GM12878 (cell line): ENCODE measurements at regions not wholly inside any gene's neighbourhood (a gene's known extent, or its start where the extent isn't known, plus 50 kb on each side); places are given as distances from the start of the nearest gene placed in this dataset.

ENCODE experiments used
- ATAC-seq: fragments of 200-7000 bp; cut with Tn5 transposase; 3 replicates; pipeline ENCODE4 v1.9.1; 2020; ENCODE audit warnings: mild to moderate bottlenecking, moderate library complexity
- BruUV-seq: library from RNA; stranded (reverse); fragments of 400-500 nt; replicated peaks from 2 replicates; lab custom pipeline; 2021; lab: Mats Ljungman, UMichigan
- CTCF ChIA-PET: fragments of 300-600 bp; sonication (Branson Sonifier 250); formaldehyde crosslinking; extraction: SDS; loops from one replicate; lab custom pipeline; 2021; ENCODE audit warnings: inconsistent platforms; lab: Yijun Ruan, JAX
- POLR2A ChIA-PET: fragments of 350-600 bp; formaldehyde crosslinking; extraction: SDS; loops from one replicate; lab custom pipeline; 2021; ENCODE audit warnings: inconsistent platforms; lab: Charles Lee
- RAD21 ChIA-PET: fragments of 300-600 bp; sonication (Branson Sonifier 250); formaldehyde crosslinking; loops from one replicate; lab custom pipeline; 2023; ENCODE audit warnings: antibody characterized with exemption; ENCODE audit not compliant: unreplicated experiment; lab: Charles Lee
- SMC1A ChIA-PET: fragments of 300-600 bp; sonication (Branson Sonifier 250); formaldehyde crosslinking; loops from one replicate; lab custom pipeline; 2023; ENCODE audit not compliant: unreplicated experiment, uncharacterized antibody; lab: Charles Lee
- DNase-seq: peaks from one replicate; pipeline ENCODE4 v3.0.0-alpha.2; 2011; ENCODE audit warnings: low read depth, low spot score
- FAIRE-seq: peaks from 3 replicates; lab custom pipeline; 2011; peaks lifted over from hg19 to GRCh38; lab: Jason Lieb, UNC
- H2AFZ ChIP-seq: 2 replicates; pipeline ENCODE4 v1.6.0; 2011; ENCODE audit warnings: low read depth, low read length, control low read depth; ENCODE audit not compliant: control insufficient read depth
- H3K27ac ChIP-seq: 2 replicates; pipeline ENCODE4 v1.5.1; 2011; ENCODE audit warnings: control low read depth; ENCODE audit not compliant: control insufficient read depth, insufficient read depth
- H3K27me3 ChIP-seq, 2 experiments: replicated peaks in 1 of 2; 2 replicates each; pipeline versions ENCODE4 v1.6.0 to v1.6.1; 2011; ENCODE audit warnings: low read length in 1 of 2; ENCODE audit not compliant: control insufficient read depth in 2 of 2, insufficient read depth in 2 of 2
- H3K36me3 ChIP-seq, 2 experiments: 2 replicates each; pipeline ENCODE4 v1.5.1; 2011; ENCODE audit warnings: low read length in 1 of 2; ENCODE audit not compliant: control insufficient read depth in 2 of 2, insufficient read depth in 2 of 2
- H3K4me1 ChIP-seq: 2 replicates; pipeline ENCODE4 v1.6.1; 2011; ENCODE audit warnings: mild to moderate bottlenecking, low read length, moderate library complexity, mixed read lengths; ENCODE audit not compliant: control insufficient read depth, insufficient read depth
- H3K4me2 ChIP-seq: 2 replicates; pipeline ENCODE4 v1.6.0; 2011; ENCODE audit warnings: control low read depth; ENCODE audit not compliant: control insufficient read depth, insufficient read depth
- H3K4me3 ChIP-seq: fragments of 200-600 bp; sonication (generic); 2 replicates; pipeline ENCODE4 v1.5.1; 2016
- H3K79me2 ChIP-seq: 2 replicates; pipeline ENCODE4 v1.6.0; 2011; ENCODE audit warnings: low read length; ENCODE audit not compliant: control insufficient read depth, insufficient read depth
- H3K9ac ChIP-seq: 2 replicates; pipeline ENCODE4 v1.8.0; 2011; ENCODE audit warnings: low read length, control low read depth, mixed read lengths; ENCODE audit not compliant: control insufficient read depth, insufficient read depth
- H3K9me3 ChIP-seq: replicated peaks from 3 replicates; pipeline ENCODE4 v1.5.1; 2011; ENCODE audit warnings: mild to moderate bottlenecking, low read length; ENCODE audit not compliant: control insufficient read depth, insufficient read depth
- H4K20me1 ChIP-seq: 2 replicates; pipeline ENCODE4 v1.6.0; 2011; ENCODE audit not compliant: control insufficient read depth, insufficient read depth
- CREB1 ChIP-seq: IDR thresholded peaks from 2 replicates; pipeline ENCODE4 v1.6.1; 2012; ENCODE audit warnings: low read depth, mild to moderate bottlenecking, inconsistent platforms
- CREM ChIP-seq: IDR thresholded peaks from 2 replicates; pipeline ENCODE4 v1.6.1; 2014; ENCODE audit warnings: antibody characterized with exemption, low read depth
- EED ChIP-seq: sonication (generic); IDR thresholded peaks from 2 replicates; pipeline ENCODE4 v1.6.1; 2016; ENCODE audit warnings: antibody characterized with exemption, low read depth
- NFIC ChIP-seq: IDR thresholded peaks from 2 replicates; pipeline ENCODE4 v1.6.1; 2012; ENCODE audit warnings: low read depth, mild to moderate bottlenecking, inconsistent platforms, low read length, moderate library complexity
- PKNOX1 ChIP-seq: fragments of 450-650 bp; IDR thresholded peaks from 2 replicates; pipeline ENCODE4 v1.6.1; 2016; ENCODE audit warnings: mild to moderate bottlenecking
- SMC3 ChIP-seq: IDR thresholded peaks from 2 replicates; pipeline ENCODE4 v1.6.1; 2011; ENCODE audit warnings: low read length, improper control_type of control experiment, borderline replicate concordance
- ZNF217 ChIP-seq: fragments of 450-650 bp; IDR thresholded peaks from 2 replicates; pipeline ENCODE4 v1.6.1; 2017; ENCODE audit warnings: antibody characterized with exemption, mild to moderate bottlenecking
- ZSCAN29 ChIP-seq: fragments of 450-650 bp; IDR thresholded peaks from 2 replicates; pipeline ENCODE4 v1.6.1; 2017; ENCODE audit warnings: mild to moderate bottlenecking, moderate library complexity
- WGBS: methylation state at CpG from one replicate; pipeline ENCODE4 v1.1.6; 2016; ENCODE audit warnings: low lambda C conversion rate; ENCODE audit not compliant: insufficient replicate concordance, insufficient coverage; ENCODE audit errors: missing lambda C conversion rate; 5-methylcytosine and 5-hydroxymethylcytosine counted together
- in situ Hi-C: fragments of 300-500 bp; cut with MboI; formaldehyde crosslinking; loops from 9 replicates; pipeline ENCODE4 v1.14.3; 2018; ENCODE audit warnings: mixed read lengths
- intact Hi-C: fragments of 100-400 bp; cut with micrococcal nuclease; formaldehyde crosslinking; loops from one replicate; pipeline ENCODE4 v1.14.2; 2022; ENCODE audit not compliant: unreplicated experiment

DNA sequence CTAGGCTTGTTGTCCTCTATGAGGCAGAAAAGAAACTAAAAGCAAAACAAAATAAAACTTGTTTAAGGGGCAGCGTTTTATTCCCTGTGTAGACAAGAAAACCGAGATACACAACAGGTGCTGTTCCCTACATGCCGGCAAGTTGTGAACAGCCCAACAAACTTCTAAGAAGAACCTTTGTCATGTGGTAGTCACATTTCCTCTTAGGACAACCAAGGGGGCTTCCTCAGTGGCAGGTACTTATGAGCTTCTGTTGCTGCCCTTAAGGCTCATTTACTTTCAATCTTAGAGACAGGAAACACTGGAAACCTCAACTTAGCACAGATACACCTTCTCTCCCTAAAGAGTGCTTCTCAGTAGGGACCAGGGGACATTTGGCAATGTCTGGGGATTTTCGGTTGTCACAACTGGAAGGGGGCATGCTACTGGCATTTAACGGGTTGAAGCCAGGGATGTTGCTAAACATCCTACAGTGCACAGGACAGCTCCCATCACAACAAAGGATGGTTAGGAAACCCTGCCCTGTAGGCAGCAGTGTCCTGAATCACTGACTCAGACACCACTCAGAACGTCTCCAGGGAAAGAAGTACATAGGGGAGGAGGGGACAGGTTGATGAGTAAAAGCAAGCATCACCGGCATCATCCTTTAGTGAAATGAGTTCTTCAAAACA, 111.0 kb downstream of the ASB9 start (continued):
- TF ChIP-seq CREB1 (no peak), CREM (no peak), SMC3 (0 out of 2 replicates have a peak, but pooled peaks have one; percentile 3), ZSCAN29 (peak; percentile 81; the same call in 1 of the 2 replicates), NFIC (peak; percentile 29), ZNF217 (no peak)
- TF ChIP-seq, all 136 proteins: peak for 17

DNA sequence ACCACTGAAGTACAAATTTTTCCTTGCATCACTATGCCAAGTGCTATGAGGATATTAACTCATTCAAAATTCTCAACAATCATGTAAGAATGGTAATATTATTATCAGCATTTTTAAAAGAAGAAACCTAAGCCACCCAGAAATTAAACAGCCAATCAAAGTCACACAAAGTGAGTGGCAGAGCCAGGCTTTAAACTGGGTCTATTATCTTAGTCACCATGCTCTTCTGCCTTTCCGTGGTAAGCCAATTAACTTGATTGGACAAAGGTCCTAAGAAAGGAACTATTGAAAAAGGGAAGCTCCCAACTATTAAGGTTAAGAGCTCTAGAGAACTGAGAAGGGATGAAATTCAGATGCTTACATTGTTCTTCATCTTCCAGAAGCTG, 111.5 kb downstream of the ASB9 start:
- H3K27ac ChIP-seq = peak overlapping the region; percentile 48; the same call in 1 of the 2 replicates
- H4K20me1 ChIP-seq = no peaks in the 10 kb centered on the region
- FAIRE-seq = no peak
- H3K4me1 ChIP-seq = no peaks in the 10 kb centered on the region
- SMC1A ChIA-PET = interaction anchor here (0.8 to 1.6 kb wide), 5 partner anchors 15 to 75 kb away, joined by 3 to 11 read pairs (median 8); no protein-coding TSS in a partner anchor
- intact Hi-C loops = loop anchor here (2.0 to 5.0 kb wide), 2 partner anchors 44 to 84 kb away; no protein-coding TSS in a partner anchor
- no peaks in the 10 kb centered on the region for H3K27me3 ChIP-seq
- RAD21 ChIA-PET = interaction anchor here (0.9 to 2.3 kb wide), 6 partner anchors 15 to 272 kb away, joined by 3 to 22 read pairs (median 3); no protein-coding TSS in a partner anchor
- no peaks in the 10 kb centered on the region for H3K79me2 ChIP-seq
- H3K4me2 ChIP-seq = peak overlapping the region; percentile 60
- 0% methylated on average over 1 of the region's 1 CpG for WGBS
- H3K36me3 ChIP-seq = no peaks in the 10 kb centered on the region
- no peak overlapping the region for H3K9ac ChIP-seq
- CTCF ChIA-PET = interaction anchor here (0.6 kb wide), 1 partner anchor 415 kb away, joined by 3 read pairs; no protein-coding TSS in a partner anchor
- in situ Hi-C loops = no loop called here
- BruUV-seq = TSS peak; percentile 91
- H2AFZ ChIP-seq = peak overlapping the region; percentile 57
- no peaks in the 10 kb centered on the region; the same call in 2 of the 3 replicates for H3K9me3 ChIP-seq
- no peak for DNase-seq
- POLR2A ChIA-PET = interaction anchor here (1.1 kb wide), 1 partner anchor 44 kb away, joined by 5 read pairs; no protein-coding TSS in a partner anchor
- peak; percentile 28 for ATAC-seq
- TF ChIP-seq PKNOX1 (peak; percentile 64), EED (no peak)
- H3K4me3 ChIP-seq = peak overlapping the region; percentile 29
